AG04450 (cell line): ENCODE measurements at regions not wholly inside any gene's neighbourhood (a gene's known extent, or its start where the extent isn't known, plus 50 kb on each side); places are given as distances from the start of the nearest gene placed in this dataset.
A peak's percentile ranks its signal among the peaks of the same experiment; 100 is the strongest.

Experiments used
- CTCF ChIA-PET: fragments of 300-600, 350-600 bp; formaldehyde crosslinking; extraction: SDS; loops from one replicate; lab custom pipeline; 2022; ENCODE audit warnings: antibody characterized with exemption, inconsistent platforms; lab: Charles Lee
- POLR2A ChIA-PET: fragments of 350-600 bp; formaldehyde crosslinking; extraction: SDS; loops from one replicate; lab custom pipeline; 2021; ENCODE audit warnings: antibody characterized with exemption, inconsistent platforms; lab: Yijun Ruan, JAX
- DNase-seq: peaks from one replicate; pipeline ENCODE4 v3.0.0-alpha.2; 2011; ENCODE audit warnings: low read depth, low spot score
- H3K27ac ChIP-seq: one replicate; pipeline ENCODE4 v1.5.1; 2012; ENCODE audit warnings: low read depth, low read length, control low read depth
- H3K27me3 ChIP-seq: one replicate; pipeline ENCODE4 v1.6.0; 2012; ENCODE audit warnings: low read length; ENCODE audit not compliant: control insufficient read depth, insufficient read depth
- H3K4me3 ChIP-seq: 2 replicates; pipeline ENCODE4 v1.5.1; 2011; ENCODE audit warnings: mild to moderate bottlenecking, low read depth, low read length, control low read depth
- H3K9me3 ChIP-seq: 2 replicates; pipeline ENCODE4 v1.5.1; 2012; ENCODE audit warnings: low read length; ENCODE audit not compliant: control insufficient read depth, insufficient read depth
- TF ChIP-seq, protein P1 (sequence below): IDR thresholded peaks from 2 replicates; pipeline ENCODE4 v1.5.1; 2011; ENCODE audit warnings: low read depth, low read length, control low read depth, inconsistent platforms

DNA sequence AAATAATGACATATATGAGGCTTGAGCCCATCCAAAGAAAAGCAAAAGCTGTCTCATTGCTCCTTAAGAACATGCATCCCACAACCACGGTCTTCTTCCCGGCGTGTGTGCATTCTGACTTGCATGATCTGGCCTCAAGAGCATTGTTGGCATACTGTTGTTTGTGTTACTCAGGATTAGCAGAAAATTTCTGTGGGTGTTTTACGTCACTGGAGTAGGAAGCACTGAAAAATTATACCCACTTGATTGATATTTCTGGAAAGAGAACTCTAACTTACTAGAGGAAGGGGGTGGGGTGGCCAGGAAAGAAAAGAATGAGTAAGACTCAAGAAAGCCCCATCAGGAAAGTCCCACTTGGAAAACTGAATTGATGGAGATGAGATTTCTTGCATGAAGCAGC lies 326.2 kb upstream of the PRDM1 start:
- no peaks in the 10 kb centered on the region for H3K27me3 ChIP-seq
- CTCF ChIA-PET = interaction anchor here (0.6 to 0.7 kb wide), 2 partner anchors 98 to 328 kb away, joined by 3 to 4 read pairs; no protein-coding TSS in a partner anchor
- no peak overlapping the region for H3K27ac ChIP-seq

DNA sequence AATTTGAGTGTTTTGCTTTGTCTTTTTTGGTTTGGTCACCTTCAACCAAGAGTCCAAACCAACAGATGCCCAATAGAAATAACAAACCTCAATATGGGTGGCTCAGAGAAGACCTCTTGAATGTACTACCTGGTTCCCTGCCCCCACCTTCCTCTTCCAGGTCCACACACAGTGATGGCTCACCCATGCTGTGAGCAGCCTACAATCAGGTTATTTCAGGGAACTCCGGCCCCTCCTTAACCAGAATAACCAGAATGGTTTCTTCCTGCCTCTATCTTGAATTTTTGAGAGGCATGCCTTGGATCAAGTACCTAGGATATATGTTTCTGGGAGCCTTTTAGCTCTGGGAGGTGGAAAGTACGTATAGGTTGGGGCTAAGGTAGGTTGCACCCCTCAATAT lies 327.1 kb upstream of the PRDM1 start:
- ChIA-PET POLR2A (no interaction called here), CTCF (no interaction called here)
- Histone ChIP-seq H3K9me3 (no peaks in the 10 kb centered on the region), H3K27me3 (no peaks in the 10 kb centered on the region), H3K27ac (no peak overlapping the region), H3K4me3 (no peak overlapping the region)
- TF ChIP-seq, protein P1, sequence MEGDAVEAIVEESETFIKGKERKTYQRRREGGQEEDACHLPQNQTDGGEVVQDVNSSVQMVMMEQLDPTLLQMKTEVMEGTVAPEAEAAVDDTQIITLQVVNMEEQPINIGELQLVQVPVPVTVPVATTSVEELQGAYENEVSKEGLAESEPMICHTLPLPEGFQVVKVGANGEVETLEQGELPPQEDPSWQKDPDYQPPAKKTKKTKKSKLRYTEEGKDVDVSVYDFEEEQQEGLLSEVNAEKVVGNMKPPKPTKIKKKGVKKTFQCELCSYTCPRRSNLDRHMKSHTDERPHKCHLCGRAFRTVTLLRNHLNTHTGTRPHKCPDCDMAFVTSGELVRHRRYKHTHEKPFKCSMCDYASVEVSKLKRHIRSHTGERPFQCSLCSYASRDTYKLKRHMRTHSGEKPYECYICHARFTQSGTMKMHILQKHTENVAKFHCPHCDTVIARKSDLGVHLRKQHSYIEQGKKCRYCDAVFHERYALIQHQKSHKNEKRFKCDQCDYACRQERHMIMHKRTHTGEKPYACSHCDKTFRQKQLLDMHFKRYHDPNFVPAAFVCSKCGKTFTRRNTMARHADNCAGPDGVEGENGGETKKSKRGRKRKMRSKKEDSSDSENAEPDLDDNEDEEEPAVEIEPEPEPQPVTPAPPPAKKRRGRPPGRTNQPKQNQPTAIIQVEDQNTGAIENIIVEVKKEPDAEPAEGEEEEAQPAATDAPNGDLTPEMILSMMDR = no peak
- DNase-seq = no peak

More for the DNA sequence above, 326.2 kb upstream of the PRDM1 start:
- H3K9me3 ChIP-seq = no peaks in the 10 kb centered on the region
- H3K4me3 ChIP-seq = no peak overlapping the region
- POLR2A ChIA-PET = no interaction called here
- TF ChIP-seq, protein P1 = no peak
- peak; percentile 76 for DNase-seq

DNA sequence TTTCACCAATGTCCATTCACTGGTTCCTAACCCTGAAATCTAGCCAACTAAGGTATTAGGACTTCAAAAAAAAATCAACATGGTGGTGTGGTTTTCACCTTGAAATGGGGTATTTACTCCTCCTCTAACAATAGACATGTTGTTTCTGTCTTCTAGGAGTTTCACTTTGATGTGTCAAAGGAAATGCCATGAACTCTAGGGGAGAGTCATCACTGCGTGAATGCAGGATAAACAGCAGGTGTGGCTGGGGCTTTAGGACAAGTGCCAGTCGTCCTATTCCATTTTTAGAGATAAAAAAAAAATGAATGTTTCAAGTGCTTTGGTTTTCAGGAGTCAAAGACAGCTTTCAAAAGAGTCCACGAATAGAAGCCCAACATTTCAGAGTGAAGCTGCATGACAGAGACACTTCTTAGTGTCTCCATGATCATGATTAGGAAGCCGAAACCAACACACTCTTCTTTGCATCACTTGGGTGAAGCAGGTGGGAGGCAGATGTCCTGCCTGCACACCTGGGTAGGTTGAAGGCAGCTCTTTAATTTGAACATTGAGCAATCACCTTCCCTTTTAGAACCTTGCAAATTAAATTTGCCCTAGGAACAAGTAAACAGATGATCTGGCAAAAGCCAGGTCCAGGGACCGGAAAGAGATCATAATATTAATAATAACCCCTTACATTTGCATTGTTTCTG lies 328.5 kb upstream of the PRDM1 start:
- POLR2A ChIA-PET = no interaction called here

DNA sequence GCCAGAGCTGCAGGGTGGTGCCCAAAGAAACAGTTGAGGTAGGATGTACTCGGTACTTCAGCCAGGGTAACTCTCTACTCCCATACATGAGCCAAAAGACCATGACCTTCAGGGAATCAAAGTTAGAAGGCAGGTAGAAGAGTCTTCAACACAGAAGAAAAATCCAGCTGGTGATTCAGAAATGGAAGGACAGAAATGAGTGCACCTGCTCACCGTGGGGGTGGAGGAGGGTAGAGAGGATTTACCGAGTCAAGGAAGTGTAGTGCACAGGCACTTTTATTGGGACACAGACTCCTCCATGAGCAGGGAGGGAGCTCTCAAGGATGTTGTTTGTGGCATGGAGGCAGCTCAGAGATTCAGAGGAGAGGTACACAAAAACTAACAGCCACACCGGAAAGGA lies 330.3 kb upstream of the PRDM1 start:
- ChIA-PET POLR2A (interaction anchor here (0.6 kb wide), 1 partner anchor 91 kb away, joined by 3 read pairs; no protein-coding TSS in a partner anchor), CTCF (no interaction called here)
- TF ChIP-seq, protein P1 = no peak
- H3K9me3 ChIP-seq = no peaks in the 10 kb centered on the region
- DNase-seq = no peak
- no peaks in the 10 kb centered on the region for H3K27me3 ChIP-seq
- no peak overlapping the region for H3K4me3 ChIP-seq
- H3K27ac ChIP-seq = no peak overlapping the region

More for the DNA sequence above, 328.5 kb upstream of the PRDM1 start:
- H3K27me3 ChIP-seq = no peaks in the 10 kb centered on the region
- no peak for DNase-seq
- no peak overlapping the region for H3K27ac ChIP-seq
- TF ChIP-seq, protein P1 = no peak
- CTCF ChIA-PET = no interaction called here
- H3K4me3 ChIP-seq = no peak overlapping the region
- no peaks in the 10 kb centered on the region for H3K9me3 ChIP-seq

DNA sequence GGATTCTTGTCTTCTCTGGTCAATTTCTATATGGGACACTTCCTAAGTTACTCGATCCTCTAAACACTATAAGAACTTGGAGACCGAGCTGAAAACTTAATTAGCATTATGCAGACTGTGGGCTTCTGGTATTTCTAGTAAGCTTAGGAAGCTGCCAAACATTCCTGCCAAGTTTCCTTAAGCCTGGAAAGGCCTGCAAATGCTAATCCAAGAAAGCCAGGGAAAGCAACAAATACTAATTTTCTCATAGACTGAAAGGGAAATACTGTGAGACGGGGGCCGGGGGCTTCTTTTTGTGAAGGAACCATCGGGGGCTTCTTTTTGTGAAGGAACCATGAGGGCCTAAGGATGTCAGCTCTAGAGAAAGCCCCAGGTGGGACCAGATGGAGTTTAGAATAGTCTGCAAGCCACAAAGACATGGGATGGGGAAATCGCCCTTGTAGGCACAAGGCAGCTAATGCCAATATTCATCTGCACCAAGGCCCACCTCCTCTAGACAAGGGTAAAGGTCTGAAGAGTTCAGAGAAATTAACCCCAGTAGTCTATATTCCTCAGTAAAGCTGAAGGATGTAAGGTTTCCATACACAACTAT lies 332.4 kb upstream of the PRDM1 start:
- ChIA-PET CTCF (interaction anchor here (0.8 kb wide), 1 partner anchor 19 kb away, joined by 4 read pairs; no protein-coding TSS in a partner anchor), POLR2A (no interaction called here)
- no peaks in the 10 kb centered on the region for H3K9me3 ChIP-seq
- TF ChIP-seq, protein P1 = no peak
- H3K4me3 ChIP-seq = no peak overlapping the region
- H3K27me3 ChIP-seq = no peaks in the 10 kb centered on the region
- DNase-seq = peak; percentile 24
- no peak overlapping the region for H3K27ac ChIP-seq
